Ovary (tissue), 7 donors: ENCODE measurements at regions not wholly inside any gene's neighbourhood (a gene's known extent, or its start where the extent isn't known, plus 50 kb on each side); places are given as distances from the start of the nearest gene placed in this dataset.

Experiments
- DNase-seq, 5 donors: peaks; one replicate each; pipeline ENCODE4 v3.0.0-alpha.2; 2019 to 2020
- H3K27ac ChIP-seq, 2 donors: fragments of 200-600 bp; one replicate each; pipeline versions ENCODE4 v1.5.1 to v1.8.0; 2019 to 2022
- H3K27me3 ChIP-seq: fragments of 200-600 bp; one replicate; pipeline ENCODE4 v1.8.0; 2022
- H3K36me3 ChIP-seq: fragments of 200-600 bp; sonication (generic); one replicate; pipeline ENCODE4 v1.5.1; 2019
- H3K4me1 ChIP-seq: one replicate; pipeline ENCODE4 v1.8.1; 2013; ENCODE audit warnings: mild to moderate bottlenecking, moderate library complexity; ENCODE audit not compliant: insufficient read depth
- H3K4me3 ChIP-seq: fragments of 200-600 bp; sonication (generic); one replicate; pipeline ENCODE4 v1.5.1; 2017
- H3K9me3 ChIP-seq, 2 donors: fragments of 200-600 bp in 1 of 2; sonication (generic) in 1 of 2; one replicate each; pipeline versions ENCODE4 v1.5.1 to v1.8.1; 2013 to 2019; ENCODE audit warnings: mild to moderate bottlenecking in 1 of 2, moderate library complexity in 1 of 2
- CTCF ChIP-seq, 3 donors: fragments of 450-650 bp in 2 of 3; fragments of 200-600 bp in 1 of 3; IDR thresholded peaks; one replicate each; pipeline versions ENCODE4 v1.5.1 to v1.8.0; 2016 to 2022; ENCODE audit warnings: antibody characterized with exemption in 3 of 3, mild to moderate bottlenecking in 1 of 3
- EP300 ChIP-seq: sonication (generic); formaldehyde crosslinking; IDR thresholded peaks from one replicate; pipeline ENCODE4 v1.6.1; 2017; ENCODE audit warnings: antibody characterized with exemption
- POLR2A ChIP-seq: fragments of 450-650 bp; IDR thresholded peaks from one replicate; pipeline ENCODE4 v1.6.1; 2017; ENCODE audit warnings: antibody characterized with exemption, mild to moderate bottlenecking, moderate library complexity
- WGBS, 3 donors: extraction: QIAGEN DNeasy Blood & Tissue Kit in 1 of 3; methylation state at CpG; one replicate each; pipeline versions ENCODE4 v1.1.5 to v1.1.7; 2013 to 2017; 5-methylcytosine and 5-hydroxymethylcytosine counted together
- intact Hi-C, 4 donors: fragments of 100-400 bp; cut with DNase I; formaldehyde crosslinking; loops; one replicate each; pipeline versions ENCODE4 v1.11.0 to v1.15.1; 2022 to 2023
- donor health status: DM: no; HTN: no; CAD: no; lungs with moderate emphysema.
- donor health status: DM: no; HTN: no; CAD: no.
- donor health status: Bipolar disorder and iron deficiency.
- donor health status: DM: no; HTN: no; CAD: no.
- donor health status: DM: yes; HTN: yes; CAD: no.

GRCh38 chr14:98999901-99000300 is 272.1 kb downstream of the BCL11B start:
- H3K4me3 ChIP-seq: no peak overlapping the region
- no peaks in the 10 kb centered on the region for H3K9me3 ChIP-seq
- intact Hi-C loops: no loop called here
- TF ChIP-seq EP300: no peak
- TF ChIP-seq POLR2A: no peak
- no peak for TF ChIP-seq CTCF (IDR thresholded peaks at IDR 0.05)
- no peak overlapping the region for H3K27ac ChIP-seq
- H3K27me3 ChIP-seq: no peaks in the 10 kb centered on the region
- H3K36me3 ChIP-seq: no peaks in the 10 kb centered on the region
- WGBS, 3 donors: 77 to 89% (median 80%) methylated on average over 11 of the region's 11 CpGs
- H3K4me1 ChIP-seq: peaks cover 2% of the 10 kb centered on the region
- no peak for DNase-seq

- peaks cover 2% of the 10 kb centered on the region for H3K4me1 ChIP-seq
- intact Hi-C loops: no loop called here
- DNase-seq: no peak
- no peaks in the 10 kb centered on the region for H3K9me3 ChIP-seq
- H3K36me3 ChIP-seq: no peaks in the 10 kb centered on the region
- WGBS, 3 donors: 44 to 66% (median 56%) methylated on average over 7 of the region's 7 CpGs
- no peak for TF ChIP-seq CTCF (IDR thresholded peaks at IDR 0.05)
- TF ChIP-seq EP300: no peak
- TF ChIP-seq POLR2A: no peak
- no peak overlapping the region for H3K4me3 ChIP-seq
- H3K27me3 ChIP-seq: no peaks in the 10 kb centered on the region
- no peak overlapping the region for H3K27ac ChIP-seq
These were observed 270.8 kb downstream of the BCL11B start for GRCh38 chr14:99001241-99001640.

- intact Hi-C loops: no loop called here
- peaks cover 2% of the 10 kb centered on the region for H3K4me1 ChIP-seq
- no peaks in the 10 kb centered on the region for H3K36me3 ChIP-seq
- no peak overlapping the region for H3K4me3 ChIP-seq
- H3K27ac ChIP-seq: no peak overlapping the region
- no peaks in the 10 kb centered on the region for H3K27me3 ChIP-seq
- no peak for TF ChIP-seq EP300
- no peak for TF ChIP-seq CTCF (IDR thresholded peaks at IDR 0.05)
- no peak for DNase-seq
- no peaks in the 10 kb centered on the region for H3K9me3 ChIP-seq
These were observed 268.4 kb downstream of the BCL11B start for GRCh38 chr14:99003646-99004045.

GRCh38 chr14:99004112-99004511 is 267.9 kb downstream of the BCL11B start:
- 64 to 66% (median 65%) methylated on average over 3 of the region's 3 CpGs for WGBS, 3 donors
- no peak for TF ChIP-seq POLR2A
- no peak for TF ChIP-seq CTCF (IDR thresholded peaks at IDR 0.05)
- no peak for TF ChIP-seq EP300
- intact Hi-C loops: no loop called here

GRCh38 chr14:99006276-99006675 is 265.7 kb downstream of the BCL11B start:
- no peak overlapping the region for H3K27ac ChIP-seq
- H3K36me3 ChIP-seq: no peaks in the 10 kb centered on the region
- H3K4me3 ChIP-seq: no peak overlapping the region
- WGBS, 3 donors: 31 to 43% (median 39%) methylated on average over 5 of the region's 5 CpGs
- intact Hi-C loops: no loop called here
- H3K9me3 ChIP-seq: no peaks in the 10 kb centered on the region
- H3K27me3 ChIP-seq: no peaks in the 10 kb centered on the region
- TF ChIP-seq EP300 (no peak), CTCF (IDR thresholded peaks at IDR 0.05) (no peak), POLR2A (no peak)
- no peak for DNase-seq
- H3K4me1 ChIP-seq: no peaks in the 10 kb centered on the region

More at GRCh38 chr14:99004112-99004511, 267.9 kb downstream of the BCL11B start:
- no peaks in the 10 kb centered on the region for H3K27me3 ChIP-seq
- H3K36me3 ChIP-seq: no peaks in the 10 kb centered on the region
- H3K9me3 ChIP-seq: no peaks in the 10 kb centered on the region
- H3K27ac ChIP-seq: no peak overlapping the region
- H3K4me3 ChIP-seq: no peak overlapping the region
- DNase-seq: no peak
- peaks cover 2% of the 10 kb centered on the region for H3K4me1 ChIP-seq
